ENCODE measurements at regions not wholly inside any gene's neighbourhood (a gene's known extent, or its start where the extent isn't known, plus 50 kb on each side); places are given as distances from the start of the nearest gene placed in this dataset.

GRCh38 chr11:129292092-129292491 is 83.6 kb upstream of the BARX2 start:
- intact Hi-C loops (cut with micrococcal nuclease) = no loop called here

GRCh38 chr11:129291546-129291945 is 84.1 kb upstream of the BARX2 start:
- intact Hi-C loops (cut with micrococcal nuclease) = no loop called here

- intact Hi-C loops (cut with micrococcal nuclease) = no loop called here
Observed at GRCh38 chr11:129290966-129291365, 84.7 kb upstream of the BARX2 start.

- intact Hi-C loops (cut with micrococcal nuclease) = no loop called here
Observed at GRCh38 chr11:129289350-129290040, 86.2 kb upstream of the BARX2 start.

- intact Hi-C loops (cut with micrococcal nuclease) = no loop called here
Observed at GRCh38 chr11:129287920-129288319, 87.7 kb upstream of the BARX2 start.

GRCh38 chr11:129286813-129287212 is 88.8 kb upstream of the BARX2 start:
- intact Hi-C loops (cut with micrococcal nuclease) = no loop called here

- intact Hi-C loops (cut with micrococcal nuclease) = no loop called here
Observed at GRCh38 chr11:129285402-129285786, 90.3 kb upstream of the BARX2 start.

GRCh38 chr11:129283141-129283540 is 91.0 kb upstream of the ARHGAP32 start:
- intact Hi-C loops (cut with micrococcal nuclease) = no loop called here

- intact Hi-C loops (cut with micrococcal nuclease) = no loop called here
Observed at GRCh38 chr11:129282634-129283033, 90.5 kb upstream of the ARHGAP32 start.

- intact Hi-C loops (cut with micrococcal nuclease) = no loop called here
Observed at GRCh38 chr11:129281471-129282415, 89.6 kb upstream of the ARHGAP32 start.

- intact Hi-C loops (cut with micrococcal nuclease) = no loop called here
Observed at GRCh38 chr11:129280027-129280811, 88.1 kb upstream of the ARHGAP32 start.

- intact Hi-C loops (cut with micrococcal nuclease) = loop anchor here (1.0 to 5.0 kb wide), 8 partner anchors 315 to 1637 kb away; partner anchors contain the start of genes APLP2, NFRKB, PRDM10 and SNX19
Observed at GRCh38 chr11:129279326-129280026, 87.4 kb upstream of the ARHGAP32 start.

- intact Hi-C loops (cut with micrococcal nuclease) = loop anchor here (1.0 to 5.0 kb wide), 8 partner anchors 314 to 1638 kb away; partner anchors contain the start of genes APLP2, NFRKB, PRDM10 and SNX19
Observed at GRCh38 chr11:129278586-129279319, 86.6 kb upstream of the ARHGAP32 start.

- intact Hi-C loops (cut with micrococcal nuclease) = loop anchor here (5.0 kb wide), 2 partner anchors 790 to 1240 kb away; partner anchors contain the start of gene APLP2
Observed at GRCh38 chr11:129277198-129277843, 85.2 kb upstream of the ARHGAP32 start.

GRCh38 chr11:129275828-129276227 is 83.7 kb upstream of the ARHGAP32 start:
- intact Hi-C loops (cut with micrococcal nuclease) = loop anchor here (5.0 kb wide), 2 partner anchors 791 to 1239 kb away; partner anchors contain the start of gene APLP2

- intact Hi-C loops (cut with micrococcal nuclease) = no loop called here
Observed at GRCh38 chr11:129273944-129274711, 82.0 kb upstream of the ARHGAP32 start.

GRCh38 chr11:129273322-129273721 is 81.2 kb upstream of the ARHGAP32 start:
- intact Hi-C loops (cut with micrococcal nuclease) = no loop called here

- intact Hi-C loops (cut with micrococcal nuclease) = no loop called here
Observed at GRCh38 chr11:129271030-129271429, 78.9 kb upstream of the ARHGAP32 start.

GRCh38 chr11:129270446-129270845 is 78.3 kb upstream of the ARHGAP32 start:
- intact Hi-C loops (cut with micrococcal nuclease) = no loop called here

Measured in T-helper 1 cell treated with Interleukin-12 subunit alpha and Interleukin-12 subunit beta and Interleukin-4 antibody, amounts not matched to agents 30 ng/mL and 1 ng/mL, for 36 hours (primary cell).